ENCODE measurements at regions not wholly inside any gene's neighbourhood (a gene's known extent, or its start where the extent isn't known, plus 50 kb on each side); places are given as distances from the start of the nearest gene placed in this dataset.

GRCh38 chr6:103011605-103012004 lies 1618.1 kb downstream of the GRIK2 start (continued):
- TF ChIP-seq CBX8 (IDR thresholded peaks at IDR 0.05; ENCODE audit: borderline replicate concordance, low read depth, low read length) (no peak), SRF (IDR thresholded peaks at IDR 0.05; ENCODE audit: low read depth, low read length) (no peak), EP300 (IDR thresholded peaks at IDR 0.05; ENCODE audit: borderline replicate concordance in 1 of 2, low read depth in 2 of 2, low read length in 2 of 2) (no peak), CBX5 (IDR thresholded peaks at IDR 0.05; ENCODE audit: low read depth, low read length) (no peak), YY1 (IDR thresholded peaks at IDR 0.05; ENCODE audit: low read depth, low read length) (no peak)

All from H1 (cell line).